Heart left ventricle (tissue), 16 donors: ENCODE measurements at regions not wholly inside any gene's neighbourhood (a gene's known extent, or its start where the extent isn't known, plus 50 kb on each side); places are given as distances from the start of the nearest gene placed in this dataset.

Experiments used
- ATAC-seq, 4 donors: fragments of 200-7000 bp; cut with Tn5 transposase; one replicate each; pipeline ENCODE4 v1.9.1; 2020 to 2022; ENCODE audit warnings: moderate library complexity in 4 of 4, mild to moderate bottlenecking in 3 of 4, moderate number of reproducible peaks in 1 of 4
- DNase-seq, 5 donors: peaks; one replicate each; pipeline ENCODE4 v3.0.0-alpha.2; 2020
- H3K27ac ChIP-seq, 12 donors: fragments of 200-600 bp; sonication (generic) in 4 of 12; one replicate each; pipeline versions ENCODE4 v1.5.0 to v1.8.0; 2016 to 2022; ENCODE audit warnings: mild to moderate bottlenecking in 2 of 12
- H3K27me3 ChIP-seq, 9 donors: fragments of 200-600 bp; sonication (generic) in 2 of 9; one replicate each; pipeline versions ENCODE4 v1.5.1 to v1.8.0; 2016 to 2022; ENCODE audit warnings: mild to moderate bottlenecking in 3 of 9
- H3K36me3 ChIP-seq, 9 donors: fragments of 200-600 bp; sonication (generic) in 2 of 9; one replicate each; pipeline versions ENCODE4 v1.5.0 to v1.8.0; 2018 to 2022; ENCODE audit warnings: mild to moderate bottlenecking in 2 of 9
- H3K4me1 ChIP-seq, 12 donors: fragments of 200-600 bp; sonication (generic) in 4 of 12; one replicate each; pipeline versions ENCODE4 v1.5.0 to v1.8.0; 2016 to 2022; ENCODE audit warnings: mild to moderate bottlenecking in 3 of 12
- H3K4me3 ChIP-seq, 12 donors: fragments of 200-600 bp; sonication (generic) in 4 of 12; one replicate each; pipeline versions ENCODE4 v1.5.0 to v1.8.0; 2017 to 2022; ENCODE audit warnings: mild to moderate bottlenecking in 9 of 12, moderate library complexity in 4 of 12
- H3K9me3 ChIP-seq, 12 donors: fragments of 200-600 bp; sonication (generic) in 4 of 12; one replicate each; pipeline versions ENCODE4 v1.5.0 to v1.8.0; 2016 to 2022; ENCODE audit warnings: mild to moderate bottlenecking in 1 of 12
- CTCF ChIP-seq, 12 donors: fragments of 200-600 bp; sonication (generic) in 4 of 12; IDR thresholded peaks; one replicate each; pipeline versions ENCODE4 v1.5.0 to v1.8.0; 2018 to 2022; ENCODE audit warnings: antibody characterized with exemption in 12 of 12, mild to moderate bottlenecking in 5 of 12
- POLR2A ChIP-seq, 2 donors: fragments of 450-650 bp; IDR thresholded peaks; one replicate each; pipeline ENCODE4 v1.6.1; 2017; ENCODE audit warnings: antibody characterized with exemption in 2 of 2, mild to moderate bottlenecking in 2 of 2, moderate library complexity in 2 of 2
- WGBS, 4 donors: extraction: QIAGEN DNeasy Blood & Tissue Kit in 2 of 4; methylation state at CpG; one replicate each; pipeline versions ENCODE4 v1.1.5 to v1.1.7; 2013 to 2018; 5-methylcytosine and 5-hydroxymethylcytosine counted together
- intact Hi-C, 10 donors: fragments of 100-400 bp; cut with DNase I; formaldehyde crosslinking; loops; one replicate each; pipeline versions ENCODE4 v1.11.1 to v1.14.2; 2022
- donor health status: ischemic (EF 13 %, LVEDD 7.1; RV severe dilation, severe dysfunction).
- donor health status: healthy with polysubstance abuse.
- donor health status: DM: no; HTN: yes; CAD: no.
- donor health status: DM: no; HTN: no; CAD: no.
- donor health status: ischemic (EF 25% LVEDD 6.9; RV normal size, moderate dysfunction).
- donor health status: ischemic (EF 25% LVEDD 5.7; RV mildly dilated, moderate dysfunction).
- donor health status: healthy.
- donor health status: DM: yes; HTN: yes; CAD: no.
- donor health status: ischemic (EF 35%, LVEDD 5.7; RV mildly dilated, moderate dysfunction).
- donor health status: nonischemic (EF 11% LVEDD 7.7; RV severe dilation, severe dysfunction).
- donor health status: DM: yes; HTN: yes; CAD: no.
- donor health status: PGD.
- donor health status: ischemic (EF 29% LVEDD 5.4; RV normal size, mild dysfunction).
- donor health status: nonischemic (EF 23%, LVEDD 6.1; RV moderate dilation, normal function).

- intact Hi-C loops, result no loop called here
- no peak overlapping the region for H3K27ac ChIP-seq
- peaks cover 0 to 9% (median 0%) of the 10 kb centered on the region in 9 donors for H3K27me3 ChIP-seq
- 78 to 86% (median 84%) methylated on average over 27 to 34 of the region's 34 CpGs for WGBS, 4 donors
- H3K4me1 ChIP-seq, result peaks cover 0 to 7% (median 0%) of the 10 kb centered on the region in 12 donors
- TF ChIP-seq POLR2A (IDR thresholded peaks at IDR 0.05) (no peak), CTCF (IDR thresholded peaks at IDR 0.05) (no peak)
- H3K36me3 ChIP-seq, result no peaks in the 10 kb centered on the region
- no peaks in the 10 kb centered on the region for H3K9me3 ChIP-seq
- ATAC-seq, result no peak
- H3K4me3 ChIP-seq, result no peak overlapping the region
- DNase-seq, result peak in 1 of 5 donors; percentile 25
These were observed 154.1 kb downstream of the CTTN start for GRCh38 chr11:70552167-70553150.

GRCh38 chr11:70555078-70555477 is 156.7 kb downstream of the CTTN start:
- Histone ChIP-seq H3K27ac (no peak overlapping the region), H3K4me3 (no peak overlapping the region), H3K36me3 (no peaks in the 10 kb centered on the region), H3K27me3 (peaks cover 0 to 9% (median 0%) of the 10 kb centered on the region in 9 donors), H3K9me3 (no peaks in the 10 kb centered on the region), H3K4me1 (no peaks in the 10 kb centered on the region)
- WGBS, 4 donors, result 87 to 93% (median 90%) methylated on average over 5 of the region's 5 CpGs
- TF ChIP-seq CTCF (IDR thresholded peaks at IDR 0.05), result no peak
- TF ChIP-seq POLR2A (IDR thresholded peaks at IDR 0.05), result no peak
- intact Hi-C loops, result no loop called here
- ATAC-seq, result no peak
- no peak for DNase-seq

- intact Hi-C loops, result no loop called here
- DNase-seq (peak in 1 of 5 donors; percentile 23), ATAC-seq (peak in 1 of 4 donors; percentile 50)
- peaks cover 0 to under 1% (median 0%) of the 10 kb centered on the region in 12 donors for H3K9me3 ChIP-seq
- WGBS, 4 donors, result 37 to 65% (median 44%) methylated on average over 5 to 8 of the region's 8 CpGs
- H3K27me3 ChIP-seq, result peaks cover 0 to 5% (median 0%) of the 10 kb centered on the region in 9 donors
- H3K4me1 ChIP-seq, result no peaks in the 10 kb centered on the region
- no peak for TF ChIP-seq POLR2A (IDR thresholded peaks at IDR 0.05)
- TF ChIP-seq CTCF (IDR thresholded peaks at IDR 0.05), result no peak
- no peaks in the 10 kb centered on the region for H3K36me3 ChIP-seq
- H3K27ac ChIP-seq, result no peak overlapping the region
- H3K4me3 ChIP-seq, result no peak overlapping the region
These were observed 158.8 kb downstream of the CTTN start for GRCh38 chr11:70556884-70557741.
